Stimulated activated CD4-positive, alpha-beta T cell treated with anti-CD3 and anti-CD28 coated beads, TNF-alpha, amount 100 ng/mL, for 48 hours (primary cell): ENCODE measurements at regions not wholly inside any gene's neighbourhood (a gene's known extent, or its start where the extent isn't known, plus 50 kb on each side); places are given as distances from the start of the nearest gene placed in this dataset.

Source experiments
- DNase-seq, 3 donors: peaks; one replicate each; pipeline ENCODE4 v3.0.0-alpha.2; 2020; ENCODE audit warnings: low read depth in 3 of 3

- DNase-seq: no peak
Observed at GRCh38 chr3:21801631-21802030, 50.6 kb upstream of the ZNF385D start.

GRCh38 chr3:21803604-21804003, 52.6 kb upstream of the ZNF385D start:
- no peak for DNase-seq

DNA sequence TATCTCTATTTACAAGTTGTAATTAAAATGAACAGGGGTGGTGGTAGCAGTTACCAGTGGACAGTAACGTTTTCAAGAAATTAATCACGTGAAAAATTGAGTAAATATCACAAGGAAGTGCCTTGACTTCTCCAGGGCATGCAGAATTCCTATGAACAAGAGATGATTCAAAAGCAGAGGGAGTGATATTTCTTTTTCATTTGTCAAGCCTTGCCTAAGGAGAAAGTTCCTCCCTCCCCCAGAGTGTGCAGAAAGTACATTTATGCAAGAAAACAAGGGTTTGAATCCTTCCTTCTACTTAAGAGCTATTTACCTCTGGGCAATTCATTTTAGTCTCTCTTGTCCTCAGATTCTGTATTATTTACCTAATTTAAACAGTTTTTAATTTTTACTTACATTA, 53.3 kb upstream of the ZNF385D start:
- DNase-seq: no peak

- no peak for DNase-seq
Observed at GRCh38 chr3:21806733-21807132, 55.7 kb upstream of the ZNF385D start.

- DNase-seq: no peak
Observed at GRCh38 chr3:21825684-21826083, 74.7 kb upstream of the ZNF385D start.

GRCh38 chr3:21826416-21826815, 75.4 kb upstream of the ZNF385D start:
- DNase-seq: no peak

DNA sequence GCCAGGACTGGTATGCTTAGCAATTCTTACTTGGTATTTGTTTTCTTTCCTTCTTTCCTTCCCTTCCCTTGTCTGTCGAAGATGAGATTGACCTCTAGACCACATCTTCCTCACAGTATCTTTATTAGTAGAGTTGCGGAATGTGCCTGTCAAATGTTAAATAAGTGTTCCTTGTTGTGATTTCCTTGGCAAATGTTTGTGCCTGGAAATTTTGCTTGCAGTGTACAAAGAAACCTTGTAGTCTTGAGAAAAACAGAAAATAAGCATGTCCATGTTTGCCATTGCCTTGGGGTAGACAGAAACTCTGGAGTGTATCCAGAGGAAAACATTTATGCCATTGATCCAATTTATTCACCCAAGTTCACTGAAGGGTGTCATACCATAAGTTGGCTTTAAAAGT, 79.5 kb upstream of the ZNF385D start:
- no peak for DNase-seq

GRCh38 chr3:21835264-21835663, 84.3 kb upstream of the ZNF385D start:
- DNase-seq: no peak

- no peak for DNase-seq
Observed at GRCh38 chr3:21836227-21836626, 85.2 kb upstream of the ZNF385D start.

DNA sequence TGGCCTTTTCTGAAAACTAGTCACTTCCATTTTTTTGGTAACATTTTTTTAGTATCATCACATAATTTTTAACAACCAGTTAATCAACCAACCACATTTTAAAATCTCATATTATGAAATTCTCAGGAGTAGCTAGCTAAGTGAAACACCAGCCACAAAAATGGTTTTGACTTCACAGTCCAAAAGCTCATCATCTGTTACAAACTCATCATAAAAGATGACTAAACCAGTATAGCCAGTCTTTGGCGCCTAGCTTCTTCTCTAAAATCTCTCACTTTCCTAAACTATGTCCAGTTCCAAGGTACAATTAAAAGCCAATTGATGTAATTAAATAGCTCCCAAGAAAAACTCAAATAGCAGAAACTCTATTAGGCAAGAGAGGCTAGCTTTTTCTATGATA, 88.2 kb upstream of the ZNF385D start:
- DNase-seq: no peak

DNA sequence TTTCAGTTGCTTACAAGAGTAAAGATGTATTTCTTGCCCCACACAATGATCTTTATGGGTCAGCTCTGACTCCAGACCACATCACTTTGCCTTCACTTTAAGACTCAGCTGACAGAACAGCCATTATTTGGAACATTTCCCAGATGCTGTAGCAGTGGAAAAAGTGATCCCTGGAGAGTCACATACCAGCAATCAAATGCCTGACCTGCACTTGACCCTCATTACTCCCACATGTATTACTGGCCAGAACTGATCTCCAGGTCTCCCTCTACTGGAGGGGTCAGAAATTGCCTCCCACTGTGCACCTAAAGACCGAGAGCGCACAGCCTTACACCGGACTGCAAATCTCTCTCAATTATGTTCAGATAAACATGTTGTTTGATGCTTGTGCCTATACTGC, 88.6 kb upstream of the ZNF385D start:
- DNase-seq: no peak

- no peak for DNase-seq
Observed at GRCh38 chr3:21847005-21847404, 96.0 kb upstream of the ZNF385D start.

GRCh38 chr3:21859124-21860081, 108.4 kb upstream of the ZNF385D start:
- no peak for DNase-seq

- DNase-seq: no peak
Observed at GRCh38 chr3:21860082-21860475, 109.1 kb upstream of the ZNF385D start.

GRCh38 chr3:21860657-21861056, 109.6 kb upstream of the ZNF385D start:
- DNase-seq: no peak

DNA sequence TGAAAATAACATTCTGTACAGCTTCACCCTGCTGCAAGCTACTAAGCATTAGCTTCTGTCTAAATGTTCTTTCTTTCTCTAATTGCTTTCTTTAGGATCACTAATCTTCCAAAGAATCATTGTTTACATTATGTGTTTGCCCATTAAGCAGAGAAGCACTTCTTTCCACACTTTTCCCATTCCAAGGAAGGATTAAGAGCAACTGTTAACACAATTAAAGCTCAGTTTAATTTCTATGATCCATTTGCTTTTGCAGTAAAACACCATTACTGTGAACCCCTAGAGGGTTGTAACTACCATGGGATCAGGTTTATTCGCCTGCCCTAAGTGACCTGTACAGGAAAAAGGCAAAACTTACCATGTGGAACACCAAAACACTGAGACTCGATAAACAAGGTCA, 125.8 kb upstream of the ZNF385D start:
- no peak for DNase-seq

DNA sequence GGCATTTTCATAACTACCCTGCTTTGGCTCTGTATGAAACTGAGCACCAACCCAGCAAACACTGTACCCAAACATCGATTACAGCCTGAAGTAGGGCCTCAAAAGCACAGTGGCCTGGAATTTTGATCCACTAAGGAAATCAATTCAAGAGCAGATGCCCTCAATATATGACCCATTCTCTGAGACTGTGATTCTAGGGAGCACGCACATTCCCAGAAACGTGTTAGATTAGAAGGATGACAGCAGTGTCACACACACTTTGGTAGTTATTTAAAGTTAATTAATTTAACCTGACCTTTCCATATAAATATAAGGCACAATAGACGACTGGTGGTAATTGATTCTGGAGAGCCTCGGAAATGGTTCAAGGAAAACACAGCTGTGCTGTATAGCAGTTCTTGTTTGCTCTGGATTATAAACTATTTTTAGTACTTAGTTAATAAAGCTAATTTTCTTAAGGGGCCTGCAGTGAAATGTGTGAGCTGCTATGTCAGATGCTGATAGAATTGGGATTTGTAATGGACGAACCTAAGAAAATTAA, 126.3 kb upstream of the ZNF385D start:
- DNase-seq: no peak

DNA sequence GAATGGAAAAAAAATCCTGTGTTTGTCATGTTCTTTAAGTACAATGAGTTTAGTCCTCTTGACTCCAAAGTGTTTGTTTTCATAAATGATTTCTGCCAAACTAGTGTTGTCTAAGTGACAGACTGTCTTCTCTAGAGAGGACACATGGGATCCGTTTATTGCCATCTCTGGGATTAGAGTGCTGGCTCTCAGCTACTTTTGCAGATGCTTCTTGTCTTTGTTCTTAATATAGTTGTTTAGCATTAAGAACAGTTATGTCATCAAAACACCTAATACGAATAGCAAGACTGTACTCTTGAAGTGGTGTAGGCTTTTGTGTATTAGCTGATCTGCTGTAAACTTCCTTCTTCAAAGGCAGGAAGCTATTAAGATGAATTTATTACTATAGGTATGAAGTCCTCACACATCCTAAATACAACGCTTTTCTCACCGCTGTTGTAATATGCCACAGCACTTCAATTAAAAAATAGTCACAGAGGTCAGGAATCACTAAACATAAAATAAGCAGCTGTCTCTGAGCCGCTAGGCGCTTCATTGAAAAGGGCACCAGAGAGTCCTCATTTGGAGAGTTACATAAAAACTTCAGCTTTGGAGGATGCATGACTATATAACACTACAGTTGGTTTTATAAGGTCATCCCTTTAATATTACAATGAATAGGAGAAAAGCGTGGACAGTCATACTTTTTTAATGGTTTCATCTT, 128.3 kb upstream of the ZNF385D start:
- no peak for DNase-seq

DNA sequence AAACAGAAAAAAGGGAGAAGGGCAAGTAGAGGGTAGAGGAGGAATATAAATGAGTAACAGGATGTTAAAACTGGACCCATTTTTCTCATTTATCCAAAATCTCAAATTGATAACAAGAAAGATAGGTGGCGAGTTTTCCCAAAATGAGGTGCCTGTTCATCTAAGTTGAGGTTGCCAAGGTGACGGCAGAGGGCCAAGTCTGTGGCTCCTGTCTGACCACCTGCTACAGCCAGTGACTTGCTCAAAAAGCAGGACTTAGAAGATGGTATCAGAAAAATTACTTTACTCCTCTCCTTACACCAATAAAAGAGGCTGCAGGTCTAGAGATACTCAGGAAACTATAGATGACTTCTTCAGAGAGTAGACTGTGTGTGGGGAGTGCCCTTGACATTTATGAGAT, 137.6 kb upstream of the ZNF385D start:
- no peak for DNase-seq

DNA sequence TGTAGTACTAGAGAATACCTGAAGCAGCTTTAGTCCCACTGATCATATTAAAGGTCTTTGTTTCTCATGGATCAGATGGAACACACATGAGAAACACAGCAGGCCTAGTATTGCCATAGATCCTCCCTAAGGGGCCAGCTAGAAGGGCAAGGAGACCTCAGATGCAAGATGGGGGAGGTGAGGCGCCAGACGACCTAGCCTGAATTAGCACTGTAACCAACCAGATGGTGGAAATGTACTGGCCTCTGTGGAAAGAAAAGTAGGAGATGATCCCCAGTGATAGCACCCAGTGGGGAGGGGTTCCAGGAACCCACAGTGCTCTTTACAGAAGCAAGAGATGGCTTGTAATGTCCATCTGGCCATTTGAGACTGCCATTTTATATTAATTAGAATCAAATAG, 138.2 kb upstream of the ZNF385D start:
- no peak for DNase-seq

DNA sequence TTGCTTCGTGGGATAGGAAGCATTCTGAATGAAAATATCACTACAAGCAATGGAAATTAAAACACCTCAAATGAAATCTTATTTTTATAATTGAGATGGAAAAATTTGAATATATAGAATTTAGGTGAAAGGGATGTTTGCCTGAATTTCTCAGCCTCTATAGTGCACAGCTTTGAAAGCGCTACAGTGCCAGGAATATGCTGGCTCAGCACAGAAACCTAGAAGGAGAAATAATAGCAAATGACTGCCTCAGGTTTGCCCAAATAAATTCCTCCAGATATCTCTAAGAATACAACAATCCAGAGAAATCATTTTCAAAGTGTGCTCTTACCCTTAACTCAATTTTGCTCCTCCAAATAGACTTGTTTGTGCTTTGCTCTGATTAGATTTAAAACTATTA, 141.1 kb upstream of the ZNF385D start:
- DNase-seq: no peak

DNA sequence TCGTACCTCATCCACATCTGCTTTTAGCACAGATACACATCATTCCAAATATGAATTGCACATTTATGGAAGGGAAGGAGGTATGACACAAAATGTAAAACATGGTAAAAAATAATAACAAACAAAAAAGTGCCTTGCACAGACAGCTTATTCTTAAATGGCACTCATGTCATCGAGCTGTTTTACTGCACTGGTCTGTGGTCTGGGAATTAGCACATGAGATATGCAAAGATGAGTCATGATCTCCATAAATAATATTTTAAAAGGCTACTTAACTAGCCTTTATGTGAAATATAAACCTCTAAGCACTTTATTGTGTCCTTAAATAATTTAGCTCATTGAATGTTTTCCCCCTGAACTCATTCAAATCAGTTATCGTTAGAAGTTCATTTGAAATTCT, 142.2 kb upstream of the ZNF385D start:
- no peak for DNase-seq
